Transverse colon (tissue), 4 donors: ENCODE measurements at regions not wholly inside any gene's neighbourhood (a gene's known extent, or its start where the extent isn't known, plus 50 kb on each side); places are given as distances from the start of the nearest gene placed in this dataset.

Experiments used
- EP300 ChIP-seq: sonication (generic); formaldehyde crosslinking; IDR thresholded peaks from one replicate; pipeline ENCODE4 v1.6.1; 2017; ENCODE audit warnings: antibody characterized with exemption, low read depth
- POLR2A ChIP-seq: fragments of 450-650 bp; IDR thresholded peaks from one replicate; pipeline ENCODE4 v1.6.1; 2016; ENCODE audit warnings: antibody characterized with exemption, mild to moderate bottlenecking, moderate library complexity
- POLR2AphosphoS5 ChIP-seq, 3 donors: sonication (generic); formaldehyde crosslinking; IDR thresholded peaks; one replicate each; pipeline ENCODE4 v1.6.1; 2016; ENCODE audit warnings: antibody characterized with exemption in 3 of 3
- TF ChIP-seq, protein P1 (sequence below), 5 experiments: fragments of 200-600 bp in 3 of 5; fragments of 450-650 bp in 2 of 5; sonication (generic) in 3 of 5; IDR thresholded peaks; 1 replicate in 2 of 5; 2 replicates in 3 of 5; pipeline ENCODE4 v1.5.1; 2016 to 2017; ENCODE audit warnings: antibody characterized with exemption in 5 of 5, inconsistent platforms in 3 of 5, mild to moderate bottlenecking in 2 of 5, moderate library complexity in 1 of 5

DNA sequence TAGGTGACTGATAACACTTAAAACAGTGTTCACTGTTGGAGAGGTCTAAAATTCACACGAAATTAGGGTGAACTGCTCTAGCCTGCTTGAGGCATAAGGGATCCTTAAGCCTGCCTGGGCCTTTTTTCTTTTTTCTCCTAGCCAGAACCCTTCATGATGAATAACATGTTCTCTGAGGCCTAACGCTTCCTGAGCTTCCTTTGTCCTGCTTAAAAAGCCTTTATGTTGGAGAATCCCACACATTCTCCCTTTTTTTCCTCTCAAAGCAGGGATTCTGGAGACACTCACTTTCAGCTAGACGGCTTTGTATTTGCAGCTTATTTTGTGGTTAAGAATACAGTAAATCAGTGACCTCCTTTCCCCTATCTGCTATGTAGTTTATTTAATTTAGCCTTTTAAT lies 354.7 kb upstream of the PHF14 start:
- no peak for TF ChIP-seq EP300
- TF ChIP-seq, protein P1, sequence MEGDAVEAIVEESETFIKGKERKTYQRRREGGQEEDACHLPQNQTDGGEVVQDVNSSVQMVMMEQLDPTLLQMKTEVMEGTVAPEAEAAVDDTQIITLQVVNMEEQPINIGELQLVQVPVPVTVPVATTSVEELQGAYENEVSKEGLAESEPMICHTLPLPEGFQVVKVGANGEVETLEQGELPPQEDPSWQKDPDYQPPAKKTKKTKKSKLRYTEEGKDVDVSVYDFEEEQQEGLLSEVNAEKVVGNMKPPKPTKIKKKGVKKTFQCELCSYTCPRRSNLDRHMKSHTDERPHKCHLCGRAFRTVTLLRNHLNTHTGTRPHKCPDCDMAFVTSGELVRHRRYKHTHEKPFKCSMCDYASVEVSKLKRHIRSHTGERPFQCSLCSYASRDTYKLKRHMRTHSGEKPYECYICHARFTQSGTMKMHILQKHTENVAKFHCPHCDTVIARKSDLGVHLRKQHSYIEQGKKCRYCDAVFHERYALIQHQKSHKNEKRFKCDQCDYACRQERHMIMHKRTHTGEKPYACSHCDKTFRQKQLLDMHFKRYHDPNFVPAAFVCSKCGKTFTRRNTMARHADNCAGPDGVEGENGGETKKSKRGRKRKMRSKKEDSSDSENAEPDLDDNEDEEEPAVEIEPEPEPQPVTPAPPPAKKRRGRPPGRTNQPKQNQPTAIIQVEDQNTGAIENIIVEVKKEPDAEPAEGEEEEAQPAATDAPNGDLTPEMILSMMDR (IDR thresholded peaks at IDR 0.05) = no peak
- no peak for TF ChIP-seq POLR2AphosphoS5 (IDR thresholded peaks at IDR 0.05)
- no peak for TF ChIP-seq POLR2A
